Loucy (cell line): ENCODE measurements at regions not wholly inside any gene's neighbourhood (a gene's known extent, or its start where the extent isn't known, plus 50 kb on each side); places are given as distances from the start of the nearest gene placed in this dataset.

Experiments
- CTCF ChIP-seq: fragments of 200-600 bp; sonication (generic); conservative IDR thresholded peaks from 2 replicates; pipeline ENCODE4 v1.5.1; 2014; ENCODE audit warnings: mild to moderate bottlenecking, antibody characterized with exemption, low read length
- EZH2phosphoT487 ChIP-seq: fragments of 200-600 bp; IDR thresholded peaks from 2 replicates; pipeline ENCODE4 v1.6.1; 2018; ENCODE audit warnings: antibody characterized with exemption, mild to moderate bottlenecking, moderate library complexity, borderline replicate concordance

GRCh38 chr4:29415771-29416170 is 1304.4 kb upstream of the PCDH7 start:
- TF ChIP-seq CTCF (no peak), EZH2phosphoT487 (no peak)
